T47D (cell line): ENCODE measurements at regions not wholly inside any gene's neighbourhood (a gene's known extent, or its start where the extent isn't known, plus 50 kb on each side); places are given as distances from the start of the nearest gene placed in this dataset.
A peak's percentile ranks its signal among the peaks of the same experiment; 100 is the strongest.
"Not testable (repeated sequence)": the region's sequence is repeated elsewhere in the genome, so short reads cannot be mapped to it uniquely, and the experiment has no call there.

ENCODE experiments used
- DNase-seq, 2 experiments: peaks; one replicate each; pipeline versions ENCODE4 v3.0.0 to v3.0.0-alpha.2; 2011 to 2012; ENCODE audit warnings: low read depth in 1 of 2, low spot score in 1 of 2
- JUND ChIP-seq: IDR thresholded peaks from 2 replicates; pipeline ENCODE4 v1.6.1; 2012; ENCODE audit warnings: low read depth
- in situ Hi-C: cut with HindIII; loops from 2 replicates; pipeline ENCODE4 v1.10.0; 2016; ENCODE audit warnings: low sequenced_read_pairs, low pct_unique_long_range_greater_than_20kb

GRCh38 chr4:160352637-160353036 is 1249.8 kb downstream of the RAPGEF2 start:
- in situ Hi-C loops: no loop called here
- no peak for DNase-seq
- TF ChIP-seq JUND: no peak

- no peak for DNase-seq
- no peak for TF ChIP-seq JUND
- in situ Hi-C loops: no loop called here
These were observed 1250.7 kb downstream of the RAPGEF2 start for GRCh38 chr4:160353548-160353947.

- DNase-seq: no peak
- TF ChIP-seq JUND: no peak
- in situ Hi-C loops: no loop called here
These were observed 1259.6 kb downstream of the RAPGEF2 start for GRCh38 chr4:160362478-160362877.

- in situ Hi-C loops: no loop called here
- DNase-seq: no peak
- no peak for TF ChIP-seq JUND
These were observed 1261.3 kb downstream of the RAPGEF2 start for GRCh38 chr4:160364217-160364616.

GRCh38 chr4:160364665-160365064 is 1261.8 kb downstream of the RAPGEF2 start:
- DNase-seq: peak in 1 of 2 experiments; percentile 45
- in situ Hi-C loops: not testable (repeated sequence)

- peak in 1 of 2 experiments; percentile 15 for DNase-seq
- in situ Hi-C loops: not testable (repeated sequence)
These were observed 1262.5 kb downstream of the RAPGEF2 start for GRCh38 chr4:160365383-160365782.

- TF ChIP-seq JUND: no peak
- in situ Hi-C loops: no loop called here
- DNase-seq: peak in 1 of 2 experiments; percentile 52
These were observed 1267.2 kb downstream of the RAPGEF2 start for GRCh38 chr4:160370046-160370445.

- no peak for TF ChIP-seq JUND
- no peak for DNase-seq
- in situ Hi-C loops: no loop called here
These were observed 1268.6 kb downstream of the RAPGEF2 start for GRCh38 chr4:160371446-160371845.

- no peak for TF ChIP-seq JUND
- DNase-seq: no peak
- in situ Hi-C loops: no loop called here
These were observed 1269.5 kb downstream of the RAPGEF2 start for GRCh38 chr4:160372390-160372789.

- no peak for DNase-seq
- in situ Hi-C loops: no loop called here
- no peak for TF ChIP-seq JUND
These were observed 1271.0 kb downstream of the RAPGEF2 start for GRCh38 chr4:160373911-160374310.

- DNase-seq: peak in 1 of 2 experiments; percentile 32
- no peak for TF ChIP-seq JUND
- in situ Hi-C loops: no loop called here
These were observed 1273.0 kb downstream of the RAPGEF2 start for GRCh38 chr4:160375772-160376452.

GRCh38 chr4:160386846-160387245 is 1284.0 kb downstream of the RAPGEF2 start:
- TF ChIP-seq JUND: no peak
- no peak for DNase-seq
- in situ Hi-C loops: no loop called here

- no peak for DNase-seq
- TF ChIP-seq JUND: no peak
- in situ Hi-C loops: no loop called here
These were observed 1296.9 kb downstream of the RAPGEF2 start for GRCh38 chr4:160399826-160400225.

GRCh38 chr4:160403081-160403480 is 1300.2 kb downstream of the RAPGEF2 start:
- no peak for DNase-seq
- TF ChIP-seq JUND: no peak
- in situ Hi-C loops: no loop called here
